ENCODE measurements at regions not wholly inside any gene's neighbourhood (a gene's known extent, or its start where the extent isn't known, plus 50 kb on each side); places are given as distances from the start of the nearest gene placed in this dataset.

DNA sequence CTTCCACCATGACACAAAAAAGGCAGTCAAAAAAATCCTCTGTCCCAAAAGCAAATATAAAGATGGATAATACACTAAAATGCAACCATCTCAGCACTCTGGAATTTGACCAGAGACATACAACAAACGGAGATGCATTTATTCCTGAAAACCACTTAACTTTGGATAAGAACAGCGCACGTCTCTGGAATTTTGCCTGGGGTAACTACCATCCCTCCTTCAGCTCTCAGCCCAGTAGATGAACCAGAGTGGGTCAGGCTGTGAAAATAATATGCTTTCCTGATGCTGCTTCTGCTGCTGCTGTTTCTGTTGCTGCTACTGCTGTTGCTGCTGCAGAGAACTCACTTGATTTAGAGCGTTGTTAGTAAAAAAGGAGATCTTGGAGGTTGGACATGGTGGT is 133.8 kb upstream of the ACVR2A start:
- peak in 1 of 6 experiments; percentile 6 for TF ChIP-seq CTCF (IDR thresholded peaks at IDR 0.05)
- TF ChIP-seq POLR2A (IDR thresholded peaks at IDR 0.05): no peak

All from Peyer's patch (tissue), 4 donors.